Prostate gland (tissue), 2 donors: ENCODE measurements at regions not wholly inside any gene's neighbourhood (a gene's known extent, or its start where the extent isn't known, plus 50 kb on each side); places are given as distances from the start of the nearest gene placed in this dataset.

Experiments used
- DNase-seq: peaks from one replicate; pipeline ENCODE4 v3.0.0-alpha.2; 2019; ENCODE audit warnings: low spot score
- H3K27ac ChIP-seq, 2 donors: fragments of 200-600 bp; sonication (generic); 2 replicates each; pipeline ENCODE4 v1.5.1; 2017 to 2019
- H3K27me3 ChIP-seq: fragments of 200-600 bp; sonication (generic); replicated peaks from 2 replicates; pipeline ENCODE4 v1.5.1; 2019; ENCODE audit not compliant: insufficient read depth
- H3K36me3 ChIP-seq, 2 donors: fragments of 200-600 bp; sonication (generic); 1 replicate in 1 of 2; 2 replicates in 1 of 2; pipeline versions ENCODE4 v1.5.1 to v1.8.1; 2017 to 2019
- H3K4me1 ChIP-seq: fragments of 200-600 bp; sonication (generic); replicated peaks from 2 replicates; pipeline ENCODE4 v1.5.1; 2019
- H3K4me3 ChIP-seq, 2 donors: fragments of 200-600 bp; sonication (generic); 2 replicates each; pipeline ENCODE4 v1.5.1; 2017 to 2019
- H3K9me3 ChIP-seq: fragments of 200-600 bp; sonication (generic); 2 replicates; pipeline ENCODE4 v1.5.1; 2017
- POLR2A ChIP-seq: fragments of 450-650 bp; IDR thresholded peaks from one replicate; pipeline ENCODE4 v1.6.1; 2016; ENCODE audit warnings: antibody characterized with exemption, mild to moderate bottlenecking
- POLR2AphosphoS5 ChIP-seq: sonication (generic); formaldehyde crosslinking; IDR thresholded peaks from one replicate; pipeline ENCODE4 v1.6.1; 2017; ENCODE audit warnings: antibody characterized with exemption
- WGBS: methylation state at CpG from one replicate; pipeline ENCODE4 v1.1.5; 2018; 5-methylcytosine and 5-hydroxymethylcytosine counted together
- intact Hi-C: fragments of 100-400 bp; cut with DNase I; formaldehyde crosslinking; loops from one replicate; pipeline ENCODE4 v1.14.2; 2022
- TF ChIP-seq, protein P1 (sequence below), 4 experiments: fragments of 200-600 bp in 2 of 4; fragments of 450-650 bp in 2 of 4; sonication (generic) in 2 of 4; IDR thresholded peaks; 1 replicate in 3 of 4; 2 replicates in 1 of 4; pipeline ENCODE4 v1.5.1; 2016 to 2019; ENCODE audit warnings: antibody characterized with exemption in 4 of 4, mild to moderate bottlenecking in 2 of 4, moderate library complexity in 2 of 4

GRCh38 chr10:111204838-111205237, 128.0 kb downstream of the ADRA2A start:
- H3K9me3 ChIP-seq: no peaks in the 10 kb centered on the region
- H3K4me3 ChIP-seq: no peak overlapping the region
- no peaks in the 10 kb centered on the region for H3K36me3 ChIP-seq
- H3K27ac ChIP-seq: no peak overlapping the region
- TF ChIP-seq POLR2A (no peak), POLR2AphosphoS5 (no peak)
- TF ChIP-seq, protein P1, sequence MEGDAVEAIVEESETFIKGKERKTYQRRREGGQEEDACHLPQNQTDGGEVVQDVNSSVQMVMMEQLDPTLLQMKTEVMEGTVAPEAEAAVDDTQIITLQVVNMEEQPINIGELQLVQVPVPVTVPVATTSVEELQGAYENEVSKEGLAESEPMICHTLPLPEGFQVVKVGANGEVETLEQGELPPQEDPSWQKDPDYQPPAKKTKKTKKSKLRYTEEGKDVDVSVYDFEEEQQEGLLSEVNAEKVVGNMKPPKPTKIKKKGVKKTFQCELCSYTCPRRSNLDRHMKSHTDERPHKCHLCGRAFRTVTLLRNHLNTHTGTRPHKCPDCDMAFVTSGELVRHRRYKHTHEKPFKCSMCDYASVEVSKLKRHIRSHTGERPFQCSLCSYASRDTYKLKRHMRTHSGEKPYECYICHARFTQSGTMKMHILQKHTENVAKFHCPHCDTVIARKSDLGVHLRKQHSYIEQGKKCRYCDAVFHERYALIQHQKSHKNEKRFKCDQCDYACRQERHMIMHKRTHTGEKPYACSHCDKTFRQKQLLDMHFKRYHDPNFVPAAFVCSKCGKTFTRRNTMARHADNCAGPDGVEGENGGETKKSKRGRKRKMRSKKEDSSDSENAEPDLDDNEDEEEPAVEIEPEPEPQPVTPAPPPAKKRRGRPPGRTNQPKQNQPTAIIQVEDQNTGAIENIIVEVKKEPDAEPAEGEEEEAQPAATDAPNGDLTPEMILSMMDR (IDR thresholded peaks at IDR 0.05): no peak
- intact Hi-C loops: no loop called here
- 53% methylated on average over 5 of the region's 5 CpGs for WGBS
- no peaks in the 10 kb centered on the region for H3K27me3 ChIP-seq
- no peaks in the 10 kb centered on the region for H3K4me1 ChIP-seq
- no peak for DNase-seq

DNA sequence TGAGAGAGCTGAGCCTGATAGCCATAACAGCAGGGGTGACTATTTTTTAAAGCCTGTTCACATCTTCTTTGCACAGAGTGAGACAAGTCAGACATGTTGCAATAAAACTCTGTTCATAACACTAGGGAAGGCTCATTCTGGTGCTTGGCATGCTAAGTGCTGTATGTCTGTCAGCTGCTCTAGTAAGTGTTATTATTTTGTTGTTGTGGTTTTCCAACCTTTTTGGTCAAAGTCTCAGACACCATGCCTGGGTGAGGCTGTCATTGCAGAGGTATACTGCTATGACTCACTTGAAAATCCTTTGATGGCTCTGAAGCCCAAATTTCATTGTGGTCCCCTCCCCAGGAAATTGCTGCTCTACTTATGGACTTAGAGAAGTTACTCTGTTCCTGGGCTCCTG, 129.7 kb downstream of the ADRA2A start:
- intact Hi-C loops: no loop called here
- TF ChIP-seq POLR2A (no peak), POLR2AphosphoS5 (no peak)
- TF ChIP-seq, protein P1 (IDR thresholded peaks at IDR 0.05): no peak
- no peaks in the 10 kb centered on the region for H3K36me3 ChIP-seq
- H3K27me3 ChIP-seq: no peaks in the 10 kb centered on the region
- H3K4me1 ChIP-seq: no peaks in the 10 kb centered on the region
- H3K4me3 ChIP-seq: no peak overlapping the region
- H3K9me3 ChIP-seq: no peaks in the 10 kb centered on the region
- no peak overlapping the region for H3K27ac ChIP-seq
- DNase-seq: no peak

DNA sequence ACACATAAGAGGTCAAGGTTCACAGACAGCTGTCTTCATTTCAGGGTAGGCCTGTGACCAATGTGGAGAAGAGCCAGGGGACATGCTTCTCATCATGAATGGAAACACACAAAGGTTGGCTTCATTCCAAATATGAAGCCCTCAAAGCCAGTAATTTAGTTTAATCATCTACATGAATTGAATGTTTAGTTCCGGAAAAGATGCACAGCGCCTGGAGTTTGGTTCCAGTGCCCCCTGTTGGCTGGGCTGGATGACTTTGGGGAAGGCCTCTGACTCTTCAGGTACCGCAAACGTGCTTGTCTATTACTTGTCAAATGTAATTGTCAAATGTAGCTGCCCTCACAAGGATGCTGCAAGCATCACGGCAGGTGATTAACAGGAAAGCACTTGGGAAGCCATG, 130.7 kb downstream of the ADRA2A start:
- Histone ChIP-seq H3K27ac (no peak overlapping the region), H3K4me3 (no peak overlapping the region), H3K27me3 (no peaks in the 10 kb centered on the region), H3K4me1 (no peaks in the 10 kb centered on the region), H3K9me3 (no peaks in the 10 kb centered on the region), H3K36me3 (no peaks in the 10 kb centered on the region)
- TF ChIP-seq POLR2AphosphoS5: no peak
- TF ChIP-seq, protein P1 (IDR thresholded peaks at IDR 0.05): peak in 1 of 4 experiments; percentile 29
- TF ChIP-seq POLR2A: no peak
- intact Hi-C loops: no loop called here
- WGBS: 59% methylated on average over 5 of the region's 5 CpGs
- DNase-seq: no peak

- 74% methylated on average over 3 of the region's 3 CpGs for WGBS
- intact Hi-C loops: no loop called here
- TF ChIP-seq POLR2AphosphoS5: no peak
- TF ChIP-seq, protein P1 (IDR thresholded peaks at IDR 0.05): no peak
- TF ChIP-seq POLR2A: no peak
- H3K4me3 ChIP-seq: no peak overlapping the region
- H3K27ac ChIP-seq: no peak overlapping the region
- H3K27me3 ChIP-seq: no peaks in the 10 kb centered on the region
- DNase-seq: no peak
- H3K9me3 ChIP-seq: no peaks in the 10 kb centered on the region
- no peaks in the 10 kb centered on the region for H3K36me3 ChIP-seq
- H3K4me1 ChIP-seq: no peaks in the 10 kb centered on the region
These were observed 132.1 kb downstream of the ADRA2A start for GRCh38 chr10:111208951-111209350.

GRCh38 chr10:111209692-111210091, 132.9 kb downstream of the ADRA2A start:
- Histone ChIP-seq H3K4me3 (no peak overlapping the region), H3K9me3 (no peaks in the 10 kb centered on the region), H3K4me1 (no peaks in the 10 kb centered on the region), H3K36me3 (no peaks in the 10 kb centered on the region), H3K27ac (no peak overlapping the region), H3K27me3 (no peaks in the 10 kb centered on the region)
- 57% methylated on average over 5 of the region's 5 CpGs for WGBS
- DNase-seq: no peak
- intact Hi-C loops: no loop called here
- TF ChIP-seq POLR2A (no peak), POLR2AphosphoS5 (no peak)
- TF ChIP-seq, protein P1 (IDR thresholded peaks at IDR 0.05): no peak
